ENCODE measurements at regions not wholly inside any gene's neighbourhood (a gene's known extent, or its start where the extent isn't known, plus 50 kb on each side); places are given as distances from the start of the nearest gene placed in this dataset.

DNA sequence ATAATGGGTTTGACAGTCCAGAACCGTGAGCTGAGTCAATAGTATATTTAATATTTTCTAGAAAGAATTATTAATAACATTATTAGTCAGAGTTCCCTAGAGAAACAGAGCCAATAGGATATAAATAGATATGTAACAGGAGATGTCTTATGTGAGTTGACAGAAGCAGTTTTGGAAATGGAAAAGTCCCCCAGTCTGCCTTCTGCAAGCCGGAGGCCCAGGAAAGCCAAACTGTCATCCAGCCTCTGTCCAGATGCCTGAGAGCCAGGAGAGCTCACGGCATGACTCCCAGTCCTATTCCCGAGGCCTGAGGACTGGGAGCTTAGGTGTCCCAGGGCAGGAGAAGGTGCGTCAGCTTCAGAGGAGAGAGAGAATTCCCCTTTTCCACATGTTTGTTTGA is 286.4 kb upstream of the ADARB2 start:
- no peaks in the 10 kb centered on the region for H3K36me3 ChIP-seq (ENCODE audit: control insufficient read depth in 2 of 3, insufficient read depth in 3 of 3, low read length in 3 of 3)
- H3K4me3 ChIP-seq (ENCODE audit: low read length in 3 of 3) = no peak overlapping the region
- intact Hi-C loops (cut with DNase I) = no loop called here
- H3K9me3 ChIP-seq (ENCODE audit: control insufficient read depth in 2 of 3, insufficient read depth in 1 of 3, low read length in 3 of 3) = no peaks in the 10 kb centered on the region
- no peak overlapping the region for H3K9ac ChIP-seq (ENCODE audit: low read length in 3 of 3)
- TF ChIP-seq, protein P1, sequence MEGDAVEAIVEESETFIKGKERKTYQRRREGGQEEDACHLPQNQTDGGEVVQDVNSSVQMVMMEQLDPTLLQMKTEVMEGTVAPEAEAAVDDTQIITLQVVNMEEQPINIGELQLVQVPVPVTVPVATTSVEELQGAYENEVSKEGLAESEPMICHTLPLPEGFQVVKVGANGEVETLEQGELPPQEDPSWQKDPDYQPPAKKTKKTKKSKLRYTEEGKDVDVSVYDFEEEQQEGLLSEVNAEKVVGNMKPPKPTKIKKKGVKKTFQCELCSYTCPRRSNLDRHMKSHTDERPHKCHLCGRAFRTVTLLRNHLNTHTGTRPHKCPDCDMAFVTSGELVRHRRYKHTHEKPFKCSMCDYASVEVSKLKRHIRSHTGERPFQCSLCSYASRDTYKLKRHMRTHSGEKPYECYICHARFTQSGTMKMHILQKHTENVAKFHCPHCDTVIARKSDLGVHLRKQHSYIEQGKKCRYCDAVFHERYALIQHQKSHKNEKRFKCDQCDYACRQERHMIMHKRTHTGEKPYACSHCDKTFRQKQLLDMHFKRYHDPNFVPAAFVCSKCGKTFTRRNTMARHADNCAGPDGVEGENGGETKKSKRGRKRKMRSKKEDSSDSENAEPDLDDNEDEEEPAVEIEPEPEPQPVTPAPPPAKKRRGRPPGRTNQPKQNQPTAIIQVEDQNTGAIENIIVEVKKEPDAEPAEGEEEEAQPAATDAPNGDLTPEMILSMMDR (IDR thresholded peaks at IDR 0.05; ENCODE audit: borderline replicate concordance, extremely low read depth, insufficient read depth) = no peak
- no peak overlapping the region for H3K27ac ChIP-seq (ENCODE audit: low read depth in 2 of 2, low read length in 2 of 2)
- no peaks in the 10 kb centered on the region for H3K27me3 ChIP-seq (ENCODE audit: control insufficient read depth, insufficient read depth, low read length)
- FAIRE-seq = no peak
- DNase-seq = no peak
- no peaks in the 10 kb centered on the region for H3K4me1 ChIP-seq (ENCODE audit: control insufficient read depth in 2 of 3, insufficient read depth in 2 of 3, low read depth in 1 of 3, low read length in 3 of 3)

GRCh38 chr10:2022401-2022800 is 285.1 kb upstream of the ADARB2 start:
- H3K27me3 ChIP-seq (ENCODE audit: control insufficient read depth, insufficient read depth, low read length) = no peaks in the 10 kb centered on the region
- intact Hi-C loops (cut with DNase I) = no loop called here
- H3K9me3 ChIP-seq (ENCODE audit: control insufficient read depth in 2 of 3, insufficient read depth in 1 of 3, low read length in 3 of 3) = no peaks in the 10 kb centered on the region
- DNase-seq (no peak), FAIRE-seq (no peak)
- no peak overlapping the region for H3K9ac ChIP-seq (ENCODE audit: low read length in 3 of 3)
- TF ChIP-seq, protein P1 (IDR thresholded peaks at IDR 0.05; ENCODE audit: borderline replicate concordance, extremely low read depth, insufficient read depth) = no peak
- no peak overlapping the region for H3K27ac ChIP-seq (ENCODE audit: low read depth in 2 of 2, low read length in 2 of 2)
- H3K4me3 ChIP-seq (ENCODE audit: low read length in 3 of 3) = no peak overlapping the region
- no peaks in the 10 kb centered on the region for H3K4me1 ChIP-seq (ENCODE audit: control insufficient read depth in 2 of 3, insufficient read depth in 2 of 3, low read depth in 1 of 3, low read length in 3 of 3)
- H3K36me3 ChIP-seq (ENCODE audit: control insufficient read depth in 2 of 3, insufficient read depth in 3 of 3, low read length in 3 of 3) = no peaks in the 10 kb centered on the region

DNA sequence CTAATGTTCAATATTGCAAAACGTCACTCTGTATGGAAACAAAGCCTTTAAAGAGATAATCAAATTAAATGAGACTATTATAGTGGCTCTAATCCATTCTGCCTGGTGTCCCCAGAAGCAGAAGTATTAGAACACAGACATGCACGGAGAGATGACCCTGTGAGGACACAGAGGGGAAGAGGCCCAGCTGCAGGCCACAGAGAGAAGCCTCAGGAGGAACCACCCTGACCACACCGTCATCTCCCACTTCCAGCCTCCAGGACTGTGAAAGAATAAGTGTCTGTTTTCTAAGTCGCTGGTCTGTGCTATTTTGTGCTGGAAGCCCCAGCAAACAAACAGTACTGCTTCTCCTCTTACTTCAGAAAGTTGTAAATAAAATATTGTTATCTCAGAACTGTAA is 283.5 kb upstream of the ADARB2 start:
- Histone ChIP-seq H3K4me3 (ENCODE audit: low read length in 3 of 3) (no peak overlapping the region), H3K27me3 (ENCODE audit: control insufficient read depth, insufficient read depth, low read length) (no peaks in the 10 kb centered on the region), H3K9ac (ENCODE audit: low read length in 3 of 3) (no peak overlapping the region), H3K27ac (ENCODE audit: low read depth in 2 of 2, low read length in 2 of 2) (no peak overlapping the region), H3K4me1 (ENCODE audit: control insufficient read depth in 2 of 3, insufficient read depth in 2 of 3, low read depth in 1 of 3, low read length in 3 of 3) (no peaks in the 10 kb centered on the region), H3K36me3 (ENCODE audit: control insufficient read depth in 2 of 3, insufficient read depth in 3 of 3, low read length in 3 of 3) (no peaks in the 10 kb centered on the region), H3K9me3 (ENCODE audit: control insufficient read depth in 2 of 3, insufficient read depth in 1 of 3, low read length in 3 of 3) (no peaks in the 10 kb centered on the region)
- DNase-seq (no peak), FAIRE-seq (no peak)
- intact Hi-C loops (cut with DNase I) = no loop called here
- TF ChIP-seq, protein P1 (IDR thresholded peaks at IDR 0.05; ENCODE audit: borderline replicate concordance, extremely low read depth, insufficient read depth) = no peak

DNA sequence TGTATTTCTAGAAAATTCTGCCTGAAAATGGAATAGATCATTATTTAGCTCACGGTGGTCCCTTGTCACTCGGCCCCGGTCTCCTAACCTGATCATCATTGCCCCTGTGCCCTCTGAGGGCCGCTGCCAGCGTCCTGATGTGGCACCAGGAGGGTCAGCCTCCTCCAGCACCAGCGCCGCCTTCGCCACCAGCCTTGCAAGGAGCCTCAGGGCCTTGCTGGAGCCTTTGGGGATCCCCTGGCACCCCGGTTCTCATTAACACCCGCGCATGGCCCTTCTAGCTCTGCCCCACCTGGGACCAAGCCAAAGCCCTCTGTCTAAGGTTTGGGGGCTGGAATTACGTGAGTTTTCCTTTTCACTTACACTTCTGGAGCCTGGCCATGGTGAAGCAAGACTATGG is 282.5 kb upstream of the ADARB2 start:
- no peak for DNase-seq
- Histone ChIP-seq H3K36me3 (ENCODE audit: control insufficient read depth in 2 of 3, insufficient read depth in 3 of 3, low read length in 3 of 3) (no peaks in the 10 kb centered on the region), H3K27me3 (ENCODE audit: control insufficient read depth, insufficient read depth, low read length) (no peaks in the 10 kb centered on the region), H3K9me3 (ENCODE audit: control insufficient read depth in 2 of 3, insufficient read depth in 1 of 3, low read length in 3 of 3) (no peaks in the 10 kb centered on the region), H3K9ac (ENCODE audit: low read length in 3 of 3) (no peak overlapping the region), H3K27ac (ENCODE audit: low read depth in 2 of 2, low read length in 2 of 2) (no peak overlapping the region), H3K4me3 (ENCODE audit: low read length in 3 of 3) (no peak overlapping the region), H3K4me1 (ENCODE audit: control insufficient read depth in 2 of 3, insufficient read depth in 2 of 3, low read depth in 1 of 3, low read length in 3 of 3) (no peaks in the 10 kb centered on the region)
- FAIRE-seq = no peak
- intact Hi-C loops (cut with DNase I) = no loop called here
- TF ChIP-seq, protein P1 (IDR thresholded peaks at IDR 0.05; ENCODE audit: borderline replicate concordance, extremely low read depth, insufficient read depth) = no peak

All from kidney (tissue), 13 donors.